Keratinocyte (primary cell): ENCODE measurements at regions not wholly inside any gene's neighbourhood (a gene's known extent, or its start where the extent isn't known, plus 50 kb on each side); places are given as distances from the start of the nearest gene placed in this dataset.

Experiments
- DNase-seq: peaks from one replicate; pipeline ENCODE4 v3.0.0-alpha.2; 2011; ENCODE audit warnings: low read depth, missing footprints, low spot score
- FAIRE-seq: peaks from 2 replicates; lab custom pipeline; 2011; peaks lifted over from hg19 to GRCh38; lab: Jason Lieb, UNC
- H2AFZ ChIP-seq: 2 replicates; pipeline ENCODE4 v1.6.0; 2012; ENCODE audit warnings: low read length, control low read depth, inconsistent platforms; ENCODE audit not compliant: control insufficient read depth
- H3K27ac ChIP-seq: 2 replicates; pipeline ENCODE4 v1.5.1; 2011; ENCODE audit warnings: low read length; ENCODE audit not compliant: control insufficient read depth, insufficient read depth
- H3K27me3 ChIP-seq: 3 replicates; pipeline ENCODE4 v1.6.0; 2011; ENCODE audit warnings: low read length; ENCODE audit not compliant: control insufficient read depth, insufficient read depth; ENCODE audit errors: extremely low read depth
- H3K36me3 ChIP-seq, 2 experiments: 2 replicates in 1 of 2; 3 replicates in 1 of 2; pipeline ENCODE4 v1.5.1; 2011; ENCODE audit warnings: low read length in 2 of 2, mild to moderate bottlenecking in 1 of 2; ENCODE audit not compliant: control insufficient read depth in 2 of 2, insufficient read depth in 2 of 2; ENCODE audit errors: extremely low read depth in 1 of 2
- H3K4me1 ChIP-seq: 3 replicates; pipeline ENCODE4 v1.5.1; 2011; ENCODE audit warnings: low read length; ENCODE audit not compliant: control insufficient read depth, insufficient read depth; ENCODE audit errors: extremely low read depth
- H3K4me2 ChIP-seq: 3 replicates; pipeline ENCODE4 v1.6.0; 2011; ENCODE audit warnings: low read depth, low read length; ENCODE audit not compliant: control insufficient read depth, insufficient read depth; ENCODE audit errors: extremely low read depth
- H3K4me3 ChIP-seq, 3 experiments: fragments of 200-600 bp in 1 of 3; sonication (generic) in 1 of 3; 2 replicates in 2 of 3; 3 replicates in 1 of 3; pipeline ENCODE4 v1.5.1; 2011 to 2016; ENCODE audit warnings: low read length in 3 of 3, mild to moderate bottlenecking in 3 of 3, control low read depth in 2 of 3, inconsistent platforms in 1 of 3, low read depth in 1 of 3, mixed read lengths in 1 of 3, mixed run types in 1 of 3, moderate library complexity in 1 of 3; ENCODE audit not compliant: control insufficient read depth in 2 of 3, insufficient read depth in 2 of 3; ENCODE audit errors: extremely low read depth in 1 of 3
- H3K79me2 ChIP-seq: 2 replicates; pipeline ENCODE4 v1.6.0; 2012; ENCODE audit warnings: low read length; ENCODE audit not compliant: control insufficient read depth, insufficient read depth
- H3K9ac ChIP-seq: 3 replicates; pipeline ENCODE4 v1.6.0; 2011; ENCODE audit warnings: low read length; ENCODE audit not compliant: control insufficient read depth, insufficient read depth; ENCODE audit errors: extremely low read depth
- H3K9me1 ChIP-seq: 3 replicates; pipeline ENCODE4 v1.6.0; 2011; ENCODE audit warnings: low read length; ENCODE audit not compliant: control insufficient read depth, insufficient read depth; ENCODE audit errors: extremely low read depth
- H3K9me3 ChIP-seq: 2 replicates; pipeline ENCODE4 v1.5.1; 2012; ENCODE audit warnings: low read depth, low read length; ENCODE audit not compliant: control insufficient read depth
- H4K20me1 ChIP-seq: 3 replicates; pipeline ENCODE4 v1.6.0; 2011; ENCODE audit warnings: low read length; ENCODE audit not compliant: control insufficient read depth, insufficient read depth; ENCODE audit errors: extremely low read depth
- EZH2 ChIP-seq: IDR thresholded peaks from one replicate; pipeline ENCODE4 v1.6.1; 2012; ENCODE audit warnings: inconsistent platforms, mild to moderate bottlenecking, low read length, moderate library complexity
- dilution Hi-C: fragments of 300-500 bp; cut with MboI; formaldehyde crosslinking; loops from one replicate; pipeline ENCODE4 v1.7.0; 2020; ENCODE audit warnings: low sequenced_read_pairs; ENCODE audit not compliant: extremely low pct_ligation_motif_present
- TF ChIP-seq, protein P1 (sequence below), 3 experiments: IDR thresholded peaks in 1 of 3; conservative IDR thresholded peaks in 1 of 3; optimal IDR thresholded peaks in 1 of 3; 2 replicates in 2 of 3; 3 replicates in 1 of 3; pipeline versions ENCODE3 to v1.5.1; 2011; ENCODE audit warnings: low read length in 3 of 3, mild to moderate bottlenecking in 3 of 3, moderate library complexity in 2 of 3, control low read depth in 1 of 3, inconsistent platforms in 1 of 3; ENCODE audit not compliant: insufficient read depth in 2 of 3; ENCODE audit errors: extremely low read depth in 1 of 3

DNA sequence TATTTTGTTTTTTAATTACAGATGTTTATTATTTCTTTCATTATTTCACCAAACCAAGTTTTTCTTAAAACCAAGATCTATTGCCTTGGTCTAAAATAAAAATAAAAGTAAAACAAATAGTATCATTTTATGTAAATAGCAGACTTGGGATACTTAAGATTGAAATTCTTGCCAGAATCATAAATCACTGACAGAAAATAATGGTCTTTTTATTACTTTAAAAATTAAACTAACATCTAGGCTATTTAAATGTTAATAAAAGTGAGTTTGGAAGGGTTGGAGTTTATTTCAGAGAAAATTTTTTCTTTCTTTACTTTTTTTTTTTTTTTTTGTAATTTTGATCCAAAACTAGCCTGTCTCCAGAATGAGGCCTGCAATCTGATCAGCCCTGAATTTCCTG is 568.0 kb upstream of the IGFBP3 start:
- Histone ChIP-seq H3K4me1 (peaks cover 11% of the 10 kb centered on the region), H2AFZ (no peak overlapping the region), H4K20me1 (no peaks in the 10 kb centered on the region), H3K9me3 (no peaks in the 10 kb centered on the region), H3K4me3 (no peak overlapping the region), H3K9me1 (no peaks in the 10 kb centered on the region), H3K27ac (no peak overlapping the region), H3K79me2 (no peaks in the 10 kb centered on the region), H3K9ac (no peak overlapping the region), H3K36me3 (no peaks in the 10 kb centered on the region), H3K27me3 (no peaks in the 10 kb centered on the region), H3K4me2 (no peak overlapping the region)
- dilution Hi-C loops, result no loop called here
- no peak for FAIRE-seq
- no peak for DNase-seq
- TF ChIP-seq, protein P1, sequence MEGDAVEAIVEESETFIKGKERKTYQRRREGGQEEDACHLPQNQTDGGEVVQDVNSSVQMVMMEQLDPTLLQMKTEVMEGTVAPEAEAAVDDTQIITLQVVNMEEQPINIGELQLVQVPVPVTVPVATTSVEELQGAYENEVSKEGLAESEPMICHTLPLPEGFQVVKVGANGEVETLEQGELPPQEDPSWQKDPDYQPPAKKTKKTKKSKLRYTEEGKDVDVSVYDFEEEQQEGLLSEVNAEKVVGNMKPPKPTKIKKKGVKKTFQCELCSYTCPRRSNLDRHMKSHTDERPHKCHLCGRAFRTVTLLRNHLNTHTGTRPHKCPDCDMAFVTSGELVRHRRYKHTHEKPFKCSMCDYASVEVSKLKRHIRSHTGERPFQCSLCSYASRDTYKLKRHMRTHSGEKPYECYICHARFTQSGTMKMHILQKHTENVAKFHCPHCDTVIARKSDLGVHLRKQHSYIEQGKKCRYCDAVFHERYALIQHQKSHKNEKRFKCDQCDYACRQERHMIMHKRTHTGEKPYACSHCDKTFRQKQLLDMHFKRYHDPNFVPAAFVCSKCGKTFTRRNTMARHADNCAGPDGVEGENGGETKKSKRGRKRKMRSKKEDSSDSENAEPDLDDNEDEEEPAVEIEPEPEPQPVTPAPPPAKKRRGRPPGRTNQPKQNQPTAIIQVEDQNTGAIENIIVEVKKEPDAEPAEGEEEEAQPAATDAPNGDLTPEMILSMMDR (optimal IDR thresholded peaks at IDR 0.05 in 1 of 3, IDR thresholded peaks at IDR 0.05 in 1 of 3, conservative IDR thresholded peaks at IDR 0.05 in 1 of 3; ENCODE audit: extremely low read depth in 1 of 3, insufficient read depth in 2 of 3, low read length in 3 of 3), result no peak
- TF ChIP-seq EZH2, result no peak

DNA sequence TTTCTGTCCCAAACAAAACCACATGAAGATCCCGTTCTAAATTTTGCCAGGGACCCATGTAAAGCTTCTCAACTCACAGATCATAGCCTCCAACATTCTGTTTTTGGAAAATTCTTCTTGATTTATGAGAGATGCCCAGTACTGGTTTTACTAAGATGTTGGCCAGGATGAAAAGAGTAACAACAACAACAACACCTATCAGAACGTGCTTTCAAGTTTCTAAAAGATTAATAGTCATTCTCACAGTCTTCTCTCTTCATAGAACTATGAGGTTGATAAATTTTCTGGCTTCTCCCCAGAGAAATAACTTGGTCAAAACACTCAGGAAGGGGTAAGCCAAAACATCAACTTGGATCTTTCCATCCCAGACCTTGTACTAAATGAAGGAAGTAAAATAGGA is 567.5 kb upstream of the IGFBP3 start:
- DNase-seq, result no peak
- Histone ChIP-seq H3K27me3 (no peaks in the 10 kb centered on the region), H3K4me1 (peaks cover 11% of the 10 kb centered on the region), H3K9me3 (no peaks in the 10 kb centered on the region), H4K20me1 (no peaks in the 10 kb centered on the region), H3K4me3 (no peak overlapping the region), H3K36me3 (no peaks in the 10 kb centered on the region), H3K27ac (no peak overlapping the region), H3K9ac (no peak overlapping the region), H3K4me2 (no peak overlapping the region), H2AFZ (no peak overlapping the region), H3K79me2 (no peaks in the 10 kb centered on the region), H3K9me1 (no peaks in the 10 kb centered on the region)
- dilution Hi-C loops, result no loop called here
- no peak for TF ChIP-seq EZH2
- TF ChIP-seq, protein P1 (optimal IDR thresholded peaks at IDR 0.05 in 1 of 3, IDR thresholded peaks at IDR 0.05 in 1 of 3, conservative IDR thresholded peaks at IDR 0.05 in 1 of 3; ENCODE audit: extremely low read depth in 1 of 3, insufficient read depth in 2 of 3, low read length in 3 of 3), result no peak
- no peak for FAIRE-seq
